WTC11 (cell line): ENCODE measurements at regions not wholly inside any gene's neighbourhood (a gene's known extent, or its start where the extent isn't known, plus 50 kb on each side); places are given as distances from the start of the nearest gene placed in this dataset.
A peak's percentile ranks its signal among the peaks of the same experiment; 100 is the strongest.

Source experiments
- ATAC-seq: fragments of 200-7000 bp; cut with Tn5 transposase; 2 replicates; pipeline ENCODE4 v1.10.0; 2021; ENCODE audit warnings: mild to moderate bottlenecking, moderate library complexity
- CTCF ChIA-PET: fragments of 300-600 bp; sonication (Branson Sonifier 250); formaldehyde crosslinking; loops from one replicate; lab custom pipeline; 2021; ENCODE audit warnings: antibody characterized with exemption; lab: Charles Lee
- POLR2A ChIA-PET: fragments of 350-600 bp; sonication (Branson Sonifier 250); formaldehyde crosslinking; loops from one replicate; lab custom pipeline; 2021; ENCODE audit warnings: antibody characterized with exemption; lab: Charles Lee
- DNase-seq: peaks from one replicate; pipeline ENCODE4 v3.0.0; 2021; ENCODE audit warnings: low spot score
- H3K27ac Mint-ChIP-seq: 2 replicates; pipeline ENCODE4 v1.8.0; 2021; ENCODE audit warnings: mixed read lengths
- H3K27me3 Mint-ChIP-seq: 2 replicates; pipeline ENCODE4 v1.8.0; 2021; ENCODE audit warnings: low read depth, mild to moderate bottlenecking, moderate library complexity, mixed read lengths
- H3K36me3 Mint-ChIP-seq: 2 replicates; pipeline ENCODE4 v1.8.0; 2021; ENCODE audit warnings: mixed read lengths
- H3K4me1 Mint-ChIP-seq: 2 replicates; pipeline ENCODE4 v1.8.0; 2022; ENCODE audit warnings: mixed read lengths
- H3K4me3 Mint-ChIP-seq: 2 replicates; pipeline ENCODE4 v1.8.0; 2021; ENCODE audit warnings: mild to moderate bottlenecking, moderate library complexity, mixed read lengths
- H3K9me3 Mint-ChIP-seq: 2 replicates; pipeline ENCODE4 v1.8.0; 2021; ENCODE audit warnings: mixed read lengths
- AR ChIP-seq: fragments of 250-450 bp; sonication (Bioruptor Pico); IDR thresholded peaks from 2 replicates; pipeline ENCODE4 v1.9.0; 2021; ENCODE audit warnings: mild to moderate bottlenecking
- FOXJ3 ChIP-seq: sonication (generic); formaldehyde crosslinking; IDR thresholded peaks from 2 replicates; pipeline ENCODE4 v1.9.0; 2021; ENCODE audit warnings: missing genetic modification reagents, mild to moderate bottlenecking, borderline replicate concordance
- FOXK1 ChIP-seq: sonication (generic); formaldehyde crosslinking; IDR thresholded peaks from 2 replicates; pipeline ENCODE4 v1.8.0; 2022; ENCODE audit warnings: mild to moderate bottlenecking, moderate library complexity, missing genetic modification reagents
- GABPB1 ChIP-seq: sonication (generic); formaldehyde crosslinking; IDR thresholded peaks from 2 replicates; pipeline ENCODE4 v1.8.1; 2023; ENCODE audit warnings: mild to moderate bottlenecking, missing genetic modification reagents
- JAZF1 ChIP-seq: fragments of 250-450 bp; sonication (Bioruptor Pico); IDR thresholded peaks from 2 replicates; pipeline ENCODE4 v1.9.0; 2021; ENCODE audit warnings: moderate library complexity, mild to moderate bottlenecking, inconsistent platforms
- KAT7 ChIP-seq: sonication (generic); formaldehyde crosslinking; IDR thresholded peaks from 2 replicates; pipeline ENCODE4 v1.8.1; 2023; ENCODE audit warnings: missing genetic modification reagents, mild to moderate bottlenecking, borderline replicate concordance
- MLX ChIP-seq: sonication (generic); formaldehyde crosslinking; IDR thresholded peaks from 2 replicates; pipeline ENCODE4 v1.8.1; 2023; ENCODE audit warnings: mild to moderate bottlenecking, missing genetic modification reagents, moderate library complexity
- NFE2L1 ChIP-seq: sonication (generic); formaldehyde crosslinking; IDR thresholded peaks from 2 replicates; pipeline ENCODE4 v1.8.1; 2023; ENCODE audit warnings: missing genetic modification reagents
- NFYB ChIP-seq: sonication (generic); formaldehyde crosslinking; conservative IDR thresholded peaks from 2 replicates; pipeline ENCODE4 v1.8.0; 2022; ENCODE audit warnings: low read depth, missing genetic modification reagents
- NR2C2 ChIP-seq: sonication (generic); formaldehyde crosslinking; IDR thresholded peaks from 2 replicates; pipeline ENCODE4 v1.8.0; 2022; ENCODE audit warnings: mild to moderate bottlenecking, missing genetic modification reagents
- SP1 ChIP-seq: sonication (generic); formaldehyde crosslinking; conservative IDR thresholded peaks from 2 replicates; pipeline ENCODE4 v1.8.1; 2022; ENCODE audit warnings: missing genetic modification reagents
- TEAD1 ChIP-seq: sonication (generic); formaldehyde crosslinking; IDR thresholded peaks from 2 replicates; pipeline ENCODE4 v1.8.0; 2022; ENCODE audit warnings: mild to moderate bottlenecking, missing genetic modification reagents
- ZNF121 ChIP-seq: sonication (generic); formaldehyde crosslinking; IDR thresholded peaks from 2 replicates; pipeline ENCODE4 v1.8.0; 2023; ENCODE audit warnings: missing genetic modification reagents
- ZNF219 ChIP-seq: sonication (generic); formaldehyde crosslinking; IDR thresholded peaks from 2 replicates; pipeline ENCODE4 v1.8.0; 2023; ENCODE audit warnings: missing genetic modification reagents, mild to moderate bottlenecking, borderline replicate concordance
- ZSCAN18 ChIP-seq: fragments of 250-450 bp; sonication (Bioruptor Pico); IDR thresholded peaks from 2 replicates; pipeline ENCODE4 v2.1.2; 2022; ENCODE audit warnings: mild to moderate bottlenecking, moderate library complexity
- TF ChIP-seq, protein P1 (sequence below): fragments of 250-450 bp; sonication (Bioruptor Pico); IDR thresholded peaks from 2 replicates; pipeline ENCODE4 v1.9.0; 2021; ENCODE audit warnings: mild to moderate bottlenecking, borderline replicate concordance
- TF ChIP-seq, protein P2 (sequence below): sonication (generic); formaldehyde crosslinking; IDR thresholded peaks from 2 replicates; pipeline ENCODE4 v1.8.0; 2022; ENCODE audit warnings: mild to moderate bottlenecking, missing genetic modification reagents
- TF ChIP-seq, protein P3 (sequence below): sonication (generic); formaldehyde crosslinking; IDR thresholded peaks from 2 replicates; pipeline ENCODE4 v1.8.0; 2023; ENCODE audit warnings: missing genetic modification reagents, mild to moderate bottlenecking, borderline replicate concordance
- TF ChIP-seq, protein P4 (sequence below): fragments of 200-600 bp; IDR thresholded peaks from 2 replicates; pipeline ENCODE4 v1.8.0; 2022; ENCODE audit warnings: antibody characterized with exemption

- TF ChIP-seq, protein P1, sequence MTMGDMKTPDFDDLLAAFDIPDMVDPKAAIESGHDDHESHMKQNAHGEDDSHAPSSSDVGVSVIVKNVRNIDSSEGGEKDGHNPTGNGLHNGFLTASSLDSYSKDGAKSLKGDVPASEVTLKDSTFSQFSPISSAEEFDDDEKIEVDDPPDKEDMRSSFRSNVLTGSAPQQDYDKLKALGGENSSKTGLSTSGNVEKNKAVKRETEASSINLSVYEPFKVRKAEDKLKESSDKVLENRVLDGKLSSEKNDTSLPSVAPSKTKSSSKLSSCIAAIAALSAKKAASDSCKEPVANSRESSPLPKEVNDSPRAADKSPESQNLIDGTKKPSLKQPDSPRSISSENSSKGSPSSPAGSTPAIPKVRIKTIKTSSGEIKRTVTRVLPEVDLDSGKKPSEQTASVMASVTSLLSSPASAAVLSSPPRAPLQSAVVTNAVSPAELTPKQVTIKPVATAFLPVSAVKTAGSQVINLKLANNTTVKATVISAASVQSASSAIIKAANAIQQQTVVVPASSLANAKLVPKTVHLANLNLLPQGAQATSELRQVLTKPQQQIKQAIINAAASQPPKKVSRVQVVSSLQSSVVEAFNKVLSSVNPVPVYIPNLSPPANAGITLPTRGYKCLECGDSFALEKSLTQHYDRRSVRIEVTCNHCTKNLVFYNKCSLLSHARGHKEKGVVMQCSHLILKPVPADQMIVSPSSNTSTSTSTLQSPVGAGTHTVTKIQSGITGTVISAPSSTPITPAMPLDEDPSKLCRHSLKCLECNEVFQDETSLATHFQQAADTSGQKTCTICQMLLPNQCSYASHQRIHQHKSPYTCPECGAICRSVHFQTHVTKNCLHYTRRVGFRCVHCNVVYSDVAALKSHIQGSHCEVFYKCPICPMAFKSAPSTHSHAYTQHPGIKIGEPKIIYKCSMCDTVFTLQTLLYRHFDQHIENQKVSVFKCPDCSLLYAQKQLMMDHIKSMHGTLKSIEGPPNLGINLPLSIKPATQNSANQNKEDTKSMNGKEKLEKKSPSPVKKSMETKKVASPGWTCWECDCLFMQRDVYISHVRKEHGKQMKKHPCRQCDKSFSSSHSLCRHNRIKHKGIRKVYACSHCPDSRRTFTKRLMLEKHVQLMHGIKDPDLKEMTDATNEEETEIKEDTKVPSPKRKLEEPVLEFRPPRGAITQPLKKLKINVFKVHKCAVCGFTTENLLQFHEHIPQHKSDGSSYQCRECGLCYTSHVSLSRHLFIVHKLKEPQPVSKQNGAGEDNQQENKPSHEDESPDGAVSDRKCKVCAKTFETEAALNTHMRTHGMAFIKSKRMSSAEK: no peak
- TF ChIP-seq NFE2L1 (CRISPR knock-in tag): no peak
- TF ChIP-seq GABPB1 (CRISPR knock-in tag): no peak
- TF ChIP-seq, protein P2, sequence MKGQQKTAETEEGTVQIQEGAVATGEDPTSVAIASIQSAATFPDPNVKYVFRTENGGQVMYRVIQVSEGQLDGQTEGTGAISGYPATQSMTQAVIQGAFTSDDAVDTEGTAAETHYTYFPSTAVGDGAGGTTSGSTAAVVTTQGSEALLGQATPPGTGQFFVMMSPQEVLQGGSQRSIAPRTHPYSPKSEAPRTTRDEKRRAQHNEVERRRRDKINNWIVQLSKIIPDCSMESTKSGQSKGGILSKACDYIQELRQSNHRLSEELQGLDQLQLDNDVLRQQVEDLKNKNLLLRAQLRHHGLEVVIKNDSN (CRISPR knock-in tag): no peak
- TF ChIP-seq TEAD1 (CRISPR knock-in tag): no peak
- TF ChIP-seq FOXJ3: no peak
- no peak for TF ChIP-seq JAZF1 (CRISPR knock-in tag)
- TF ChIP-seq KAT7 (CRISPR knock-in tag): no peak
- TF ChIP-seq NR2C2: no peak
- TF ChIP-seq, protein P3, sequence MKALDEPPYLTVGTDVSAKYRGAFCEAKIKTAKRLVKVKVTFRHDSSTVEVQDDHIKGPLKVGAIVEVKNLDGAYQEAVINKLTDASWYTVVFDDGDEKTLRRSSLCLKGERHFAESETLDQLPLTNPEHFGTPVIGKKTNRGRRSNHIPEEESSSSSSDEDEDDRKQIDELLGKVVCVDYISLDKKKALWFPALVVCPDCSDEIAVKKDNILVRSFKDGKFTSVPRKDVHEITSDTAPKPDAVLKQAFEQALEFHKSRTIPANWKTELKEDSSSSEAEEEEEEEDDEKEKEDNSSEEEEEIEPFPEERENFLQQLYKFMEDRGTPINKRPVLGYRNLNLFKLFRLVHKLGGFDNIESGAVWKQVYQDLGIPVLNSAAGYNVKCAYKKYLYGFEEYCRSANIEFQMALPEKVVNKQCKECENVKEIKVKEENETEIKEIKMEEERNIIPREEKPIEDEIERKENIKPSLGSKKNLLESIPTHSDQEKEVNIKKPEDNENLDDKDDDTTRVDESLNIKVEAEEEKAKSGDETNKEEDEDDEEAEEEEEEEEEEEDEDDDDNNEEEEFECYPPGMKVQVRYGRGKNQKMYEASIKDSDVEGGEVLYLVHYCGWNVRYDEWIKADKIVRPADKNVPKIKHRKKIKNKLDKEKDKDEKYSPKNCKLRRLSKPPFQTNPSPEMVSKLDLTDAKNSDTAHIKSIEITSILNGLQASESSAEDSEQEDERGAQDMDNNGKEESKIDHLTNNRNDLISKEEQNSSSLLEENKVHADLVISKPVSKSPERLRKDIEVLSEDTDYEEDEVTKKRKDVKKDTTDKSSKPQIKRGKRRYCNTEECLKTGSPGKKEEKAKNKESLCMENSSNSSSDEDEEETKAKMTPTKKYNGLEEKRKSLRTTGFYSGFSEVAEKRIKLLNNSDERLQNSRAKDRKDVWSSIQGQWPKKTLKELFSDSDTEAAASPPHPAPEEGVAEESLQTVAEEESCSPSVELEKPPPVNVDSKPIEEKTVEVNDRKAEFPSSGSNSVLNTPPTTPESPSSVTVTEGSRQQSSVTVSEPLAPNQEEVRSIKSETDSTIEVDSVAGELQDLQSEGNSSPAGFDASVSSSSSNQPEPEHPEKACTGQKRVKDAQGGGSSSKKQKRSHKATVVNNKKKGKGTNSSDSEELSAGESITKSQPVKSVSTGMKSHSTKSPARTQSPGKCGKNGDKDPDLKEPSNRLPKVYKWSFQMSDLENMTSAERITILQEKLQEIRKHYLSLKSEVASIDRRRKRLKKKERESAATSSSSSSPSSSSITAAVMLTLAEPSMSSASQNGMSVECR (CRISPR knock-in tag): no peak
- no peak for TF ChIP-seq FOXK1
- TF ChIP-seq ZNF219 (CRISPR knock-in tag): no peak
- TF ChIP-seq, all 79 proteins: peak for 0
Observed at GRCh38 chr14:23895053-23895419, 58.5 kb upstream of the DHRS4 start (continued).

GRCh38 chr14:23895480-23895879, 58.1 kb upstream of the DHRS4 start:
- DNase-seq: no peak
- no peaks in the 10 kb centered on the region for H3K4me1 Mint-ChIP-seq
- peaks cover 16% of the 10 kb centered on the region for H3K36me3 Mint-ChIP-seq
- peaks cover 10% of the 10 kb centered on the region for H3K27me3 Mint-ChIP-seq
- POLR2A ChIA-PET: no interaction called here
- H3K9me3 Mint-ChIP-seq: peaks cover 45% of the 10 kb centered on the region
- no peak overlapping the region for H3K27ac Mint-ChIP-seq
- peak; percentile 28; the same call in 1 of the 2 replicates for ATAC-seq
- CTCF ChIA-PET: interaction anchor here (1.2 to 6.1 kb wide), 2 partner anchors 15 to 168 kb away, joined by 3 to 28 read pairs; no protein-coding TSS in a partner anchor
- H3K4me3 Mint-ChIP-seq: no peak overlapping the region
- TF ChIP-seq MLX (CRISPR knock-in tag) (no peak), TEAD1 (CRISPR knock-in tag) (no peak), ZSCAN18 (CRISPR knock-in tag) (no peak), SP1 (CRISPR knock-in tag) (no peak), NFYB (CRISPR knock-in tag) (no peak), ZNF121 (CRISPR knock-in tag) (no peak), AR (CRISPR knock-in tag) (no peak)
- TF ChIP-seq, protein P4, sequence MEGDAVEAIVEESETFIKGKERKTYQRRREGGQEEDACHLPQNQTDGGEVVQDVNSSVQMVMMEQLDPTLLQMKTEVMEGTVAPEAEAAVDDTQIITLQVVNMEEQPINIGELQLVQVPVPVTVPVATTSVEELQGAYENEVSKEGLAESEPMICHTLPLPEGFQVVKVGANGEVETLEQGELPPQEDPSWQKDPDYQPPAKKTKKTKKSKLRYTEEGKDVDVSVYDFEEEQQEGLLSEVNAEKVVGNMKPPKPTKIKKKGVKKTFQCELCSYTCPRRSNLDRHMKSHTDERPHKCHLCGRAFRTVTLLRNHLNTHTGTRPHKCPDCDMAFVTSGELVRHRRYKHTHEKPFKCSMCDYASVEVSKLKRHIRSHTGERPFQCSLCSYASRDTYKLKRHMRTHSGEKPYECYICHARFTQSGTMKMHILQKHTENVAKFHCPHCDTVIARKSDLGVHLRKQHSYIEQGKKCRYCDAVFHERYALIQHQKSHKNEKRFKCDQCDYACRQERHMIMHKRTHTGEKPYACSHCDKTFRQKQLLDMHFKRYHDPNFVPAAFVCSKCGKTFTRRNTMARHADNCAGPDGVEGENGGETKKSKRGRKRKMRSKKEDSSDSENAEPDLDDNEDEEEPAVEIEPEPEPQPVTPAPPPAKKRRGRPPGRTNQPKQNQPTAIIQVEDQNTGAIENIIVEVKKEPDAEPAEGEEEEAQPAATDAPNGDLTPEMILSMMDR: no peak
